ENCODE measurements at regions not wholly inside any gene's neighbourhood (a gene's known extent, or its start where the extent isn't known, plus 50 kb on each side); places are given as distances from the start of the nearest gene placed in this dataset.

DNA sequence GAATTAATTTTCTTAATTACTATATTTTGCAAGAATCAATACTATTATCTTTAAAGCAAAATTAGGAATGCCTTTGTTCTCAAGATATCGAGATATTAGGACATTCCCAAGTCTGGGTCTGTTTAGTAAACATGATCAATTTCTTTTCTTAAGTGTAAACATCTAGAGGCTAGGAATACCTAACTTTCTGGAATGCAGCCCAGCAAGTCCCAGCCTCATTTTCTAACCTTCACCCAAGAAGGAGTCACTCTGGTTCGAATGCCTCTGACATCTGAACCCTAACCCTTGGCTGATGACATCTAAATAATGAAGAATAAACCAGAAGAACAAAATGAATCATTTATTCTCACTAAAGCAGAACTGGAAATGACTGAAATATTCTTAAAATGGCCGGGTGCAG is 297.5 kb upstream of the IRX3 start:
- no peak for DNase-seq (ENCODE audit: low spot score)
- TF ChIP-seq, protein P1, sequence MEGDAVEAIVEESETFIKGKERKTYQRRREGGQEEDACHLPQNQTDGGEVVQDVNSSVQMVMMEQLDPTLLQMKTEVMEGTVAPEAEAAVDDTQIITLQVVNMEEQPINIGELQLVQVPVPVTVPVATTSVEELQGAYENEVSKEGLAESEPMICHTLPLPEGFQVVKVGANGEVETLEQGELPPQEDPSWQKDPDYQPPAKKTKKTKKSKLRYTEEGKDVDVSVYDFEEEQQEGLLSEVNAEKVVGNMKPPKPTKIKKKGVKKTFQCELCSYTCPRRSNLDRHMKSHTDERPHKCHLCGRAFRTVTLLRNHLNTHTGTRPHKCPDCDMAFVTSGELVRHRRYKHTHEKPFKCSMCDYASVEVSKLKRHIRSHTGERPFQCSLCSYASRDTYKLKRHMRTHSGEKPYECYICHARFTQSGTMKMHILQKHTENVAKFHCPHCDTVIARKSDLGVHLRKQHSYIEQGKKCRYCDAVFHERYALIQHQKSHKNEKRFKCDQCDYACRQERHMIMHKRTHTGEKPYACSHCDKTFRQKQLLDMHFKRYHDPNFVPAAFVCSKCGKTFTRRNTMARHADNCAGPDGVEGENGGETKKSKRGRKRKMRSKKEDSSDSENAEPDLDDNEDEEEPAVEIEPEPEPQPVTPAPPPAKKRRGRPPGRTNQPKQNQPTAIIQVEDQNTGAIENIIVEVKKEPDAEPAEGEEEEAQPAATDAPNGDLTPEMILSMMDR (IDR thresholded peaks at IDR 0.05) = no peak
- Histone ChIP-seq H3K4me1 (no peaks in the 10 kb centered on the region), H3K9me3 (no peaks in the 10 kb centered on the region), H3K4me3 (no peak overlapping the region), H3K27ac (no peak overlapping the region), H3K36me3 (no peaks in the 10 kb centered on the region), H3K27me3 (no peaks in the 10 kb centered on the region)

DNA sequence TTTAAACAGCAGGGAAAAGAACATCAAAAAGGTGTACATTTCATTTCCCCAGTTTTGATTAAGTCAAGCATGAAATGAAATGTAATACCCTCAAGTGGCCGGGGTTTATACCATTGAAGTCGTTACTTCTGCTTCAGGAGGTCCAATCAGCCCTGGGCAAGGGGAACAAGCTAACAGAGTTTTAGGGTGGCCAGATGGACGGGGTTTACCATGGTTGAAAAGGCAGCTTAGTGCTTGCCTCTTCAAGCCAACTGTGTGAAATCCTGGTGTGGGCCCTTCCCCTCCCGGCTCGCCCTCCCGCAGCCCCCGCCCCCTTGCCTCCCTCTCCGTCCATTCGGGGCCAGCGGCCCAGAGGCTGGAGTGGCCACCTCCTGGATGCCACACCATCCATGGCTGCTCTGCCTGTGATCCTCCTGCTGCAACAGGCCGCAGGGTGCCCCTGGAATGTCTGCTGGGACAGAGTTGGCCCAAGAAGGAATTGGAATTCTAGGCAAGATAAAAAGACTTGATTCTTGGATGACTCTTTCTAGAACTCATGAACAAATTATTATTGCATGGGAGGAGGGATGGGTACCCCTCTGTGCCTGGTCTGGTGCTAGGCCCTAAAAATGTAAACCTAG is 296.2 kb upstream of the IRX3 start:
- Histone ChIP-seq H3K27ac (no peak overlapping the region), H3K36me3 (no peaks in the 10 kb centered on the region), H3K9me3 (no peaks in the 10 kb centered on the region), H3K27me3 (no peaks in the 10 kb centered on the region), H3K4me3 (no peak overlapping the region), H3K4me1 (no peaks in the 10 kb centered on the region)
- TF ChIP-seq, protein P1 (IDR thresholded peaks at IDR 0.05) = no peak
- no peak for DNase-seq (ENCODE audit: low spot score)

DNA sequence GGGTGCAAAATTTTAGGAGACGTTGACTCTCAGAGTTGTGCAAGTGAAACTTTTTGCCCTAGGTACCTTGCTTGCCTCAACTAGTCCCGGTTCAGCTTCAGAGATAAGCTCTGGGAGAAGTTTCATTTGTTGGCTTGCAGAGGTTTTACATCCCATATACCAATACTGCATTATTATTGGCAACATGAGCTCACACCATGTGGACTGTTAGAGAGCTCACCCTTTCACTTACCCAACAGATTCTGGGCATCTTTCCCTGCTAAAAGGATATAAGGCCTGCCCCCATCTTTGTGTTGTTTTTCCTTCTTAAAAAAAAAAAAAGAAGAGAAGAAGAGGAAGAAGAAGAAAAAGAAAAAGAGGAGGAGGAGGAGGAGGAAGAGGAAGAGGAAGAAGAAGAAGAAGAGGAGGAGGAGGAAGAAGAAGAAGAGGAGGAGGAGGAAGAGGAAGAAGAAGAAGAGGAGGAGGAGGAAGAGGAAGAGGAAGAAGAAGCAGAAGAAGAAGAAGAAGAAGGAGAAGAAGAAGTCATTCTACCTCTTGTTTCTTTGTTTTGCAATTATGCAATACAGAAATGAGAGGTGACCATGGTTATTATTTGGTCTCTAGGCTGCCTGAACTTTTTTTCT is 292.6 kb upstream of the IRX3 start:
- Histone ChIP-seq H3K4me1 (no peaks in the 10 kb centered on the region), H3K9me3 (no peaks in the 10 kb centered on the region), H3K36me3 (no peaks in the 10 kb centered on the region), H3K4me3 (no peak overlapping the region), H3K27ac (no peak overlapping the region), H3K27me3 (no peaks in the 10 kb centered on the region)
- DNase-seq (ENCODE audit: low spot score) = no peak
- TF ChIP-seq, protein P1 (IDR thresholded peaks at IDR 0.05) = no peak

DNA sequence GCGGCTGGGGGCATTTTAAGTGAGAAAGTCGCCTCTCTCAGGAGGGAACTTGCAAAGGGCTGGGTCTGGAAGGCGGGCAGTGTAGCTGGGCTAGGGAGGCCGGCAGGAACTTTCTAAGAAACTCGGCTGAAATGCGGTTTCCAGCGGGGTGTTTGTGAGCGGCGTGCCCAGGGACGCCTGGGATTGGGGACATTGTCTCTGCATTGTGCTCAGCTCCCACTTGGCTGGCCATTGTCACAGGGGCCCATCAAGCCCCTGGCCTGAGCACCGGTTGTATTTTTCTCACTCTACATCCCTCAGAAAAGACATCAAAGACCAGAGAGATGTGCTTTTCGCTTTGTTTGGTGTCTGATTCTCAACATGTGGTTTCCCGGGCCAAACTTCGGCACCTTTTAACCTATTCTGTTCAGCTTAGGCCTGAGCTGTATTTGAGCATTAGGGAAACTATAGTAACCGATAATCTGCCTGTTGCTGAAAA is 291.1 kb upstream of the IRX3 start:
- Histone ChIP-seq H3K4me3 (no peak overlapping the region), H3K9me3 (no peaks in the 10 kb centered on the region), H3K27me3 (no peaks in the 10 kb centered on the region), H3K36me3 (no peaks in the 10 kb centered on the region), H3K4me1 (no peaks in the 10 kb centered on the region), H3K27ac (no peak overlapping the region)
- no peak for DNase-seq (ENCODE audit: low spot score)
- TF ChIP-seq, protein P1 (IDR thresholded peaks at IDR 0.05) = no peak

DNA sequence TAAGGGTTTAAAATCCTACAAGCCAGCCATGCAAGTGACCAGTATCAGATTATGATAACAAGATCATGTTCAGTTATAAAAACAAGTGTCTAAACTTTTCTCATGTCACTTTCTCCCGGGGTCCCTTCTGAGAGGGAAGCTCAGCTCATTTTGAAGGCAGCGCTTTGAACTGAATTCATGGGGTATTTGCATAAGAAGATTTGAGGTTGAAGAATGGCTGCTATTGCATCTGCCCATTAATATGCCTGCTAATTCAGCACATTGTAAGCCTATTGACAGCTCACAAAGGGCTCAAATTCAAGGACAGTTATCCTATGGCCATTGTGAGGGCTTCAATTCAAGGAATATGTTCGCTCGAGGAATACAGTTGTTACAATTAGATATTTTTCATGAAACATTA is 290.2 kb upstream of the IRX3 start:
- no peaks in the 10 kb centered on the region for H3K36me3 ChIP-seq
- no peak for DNase-seq (ENCODE audit: low spot score)
- TF ChIP-seq, protein P1 (IDR thresholded peaks at IDR 0.05) = no peak
- H3K4me1 ChIP-seq = no peaks in the 10 kb centered on the region
- no peak overlapping the region for H3K4me3 ChIP-seq
- no peak overlapping the region for H3K27ac ChIP-seq
- no peaks in the 10 kb centered on the region for H3K27me3 ChIP-seq
- no peaks in the 10 kb centered on the region for H3K9me3 ChIP-seq
